ENCODE measurements at regions not wholly inside any gene's neighbourhood (a gene's known extent, or its start where the extent isn't known, plus 50 kb on each side); places are given as distances from the start of the nearest gene placed in this dataset.

- TF ChIP-seq EZH2 (optimal IDR thresholded peaks at IDR 0.05; ENCODE audit: low read depth, low read length) (no peak), EZH2phosphoT487 (IDR thresholded peaks at IDR 0.05; ENCODE audit: low read length) (no peak), CTCF (IDR thresholded peaks at IDR 0.05; ENCODE audit: low read length) (no peak)
Observed at GRCh38 chr7:115137816-115138215, 215.9 kb downstream of the MDFIC start.
